GM23248 (cell line): ENCODE measurements at regions not wholly inside any gene's neighbourhood (a gene's known extent, or its start where the extent isn't known, plus 50 kb on each side); places are given as distances from the start of the nearest gene placed in this dataset.

Experiments used
- DNase-seq: peaks from one replicate; pipeline ENCODE4 v3.0.0-alpha.2; 2015
- H2AFZ ChIP-seq: fragments of 200-600 bp; sonication (generic); 2 replicates; pipeline ENCODE4 v1.6.1; 2016; ENCODE audit warnings: antibody characterized with exemption
- H3F3A ChIP-seq: fragments of 200-600 bp; sonication (generic); 2 replicates; pipeline ENCODE4 v1.6.1; 2016; ENCODE audit warnings: mild to moderate bottlenecking, antibody characterized with exemption, mixed run types; ENCODE audit not compliant: insufficient read depth
- H3K27ac ChIP-seq: fragments of 200-600 bp; sonication (generic); 2 replicates; pipeline ENCODE4 v1.5.1; 2016; ENCODE audit warnings: mild to moderate bottlenecking
- H3K27me3 ChIP-seq: fragments of 200-600 bp; sonication (generic); replicated peaks from 2 replicates; pipeline ENCODE4 v1.6.1; 2016; ENCODE audit warnings: mild to moderate bottlenecking; ENCODE audit not compliant: insufficient read depth
- H3K36me3 ChIP-seq: fragments of 200-600 bp; sonication (generic); 2 replicates; pipeline ENCODE4 v1.6.1; 2016; ENCODE audit warnings: low read depth, mild to moderate bottlenecking
- H3K4me1 ChIP-seq: fragments of 200-600 bp; sonication (generic); 2 replicates; pipeline ENCODE4 v1.6.1; 2016; ENCODE audit warnings: mild to moderate bottlenecking; ENCODE audit not compliant: insufficient read depth
- H3K4me2 ChIP-seq: fragments of 200-600 bp; sonication (generic); one replicate; pipeline ENCODE4 v1.6.1; 2016; ENCODE audit warnings: mild to moderate bottlenecking; ENCODE audit not compliant: unreplicated experiment
- H3K4me3 ChIP-seq: fragments of 200-600 bp; sonication (generic); 2 replicates; pipeline ENCODE4 v1.5.1; 2016; ENCODE audit warnings: mild to moderate bottlenecking
- H3K79me2 ChIP-seq: fragments of 200-600 bp; sonication (generic); 2 replicates; pipeline ENCODE4 v1.6.1; 2016; ENCODE audit warnings: mild to moderate bottlenecking; ENCODE audit not compliant: insufficient read depth
- H3K9ac ChIP-seq: fragments of 200-600 bp; sonication (generic); 2 replicates; pipeline ENCODE4 v1.6.1; 2016; ENCODE audit warnings: mild to moderate bottlenecking
- H3K9me2 ChIP-seq: fragments of 200-600 bp; sonication (generic); 2 replicates; pipeline ENCODE4 v1.6.1; 2016; ENCODE audit warnings: mixed run types, mild to moderate bottlenecking, moderate library complexity; ENCODE audit not compliant: insufficient read depth
- H3K9me3 ChIP-seq: fragments of 200-600 bp; sonication (generic); one replicate; pipeline ENCODE4 v1.6.1; 2017; ENCODE audit warnings: low read depth
- H4K20me1 ChIP-seq: fragments of 200-600 bp; sonication (generic); 2 replicates; pipeline ENCODE4 v1.6.0; 2016; ENCODE audit not compliant: insufficient read depth
- EZH2 ChIP-seq: fragments of 200-600 bp; sonication (generic); IDR thresholded peaks from 2 replicates; pipeline ENCODE4 v1.6.1; 2018; ENCODE audit warnings: antibody characterized with exemption, mild to moderate bottlenecking; ENCODE audit not compliant: insufficient read depth, poor library complexity, severe bottlenecking
- EZH2phosphoT487 ChIP-seq: fragments of 200-600 bp; sonication (generic); IDR thresholded peaks from 2 replicates; pipeline ENCODE4 v1.6.1; 2018; ENCODE audit warnings: antibody characterized with exemption, moderate library complexity, mild to moderate bottlenecking, low read depth; ENCODE audit not compliant: insufficient read depth
- WGBS, 2 experiments: methylation state at CpG; one replicate each; pipeline ENCODE4 v1.1.6; 2015 to 2017; ENCODE audit warnings: low lambda C conversion rate in 2 of 2, low coverage in 1 of 2; ENCODE audit errors: missing lambda C conversion rate in 2 of 2; 5-methylcytosine and 5-hydroxymethylcytosine counted together
- in situ Hi-C: fragments of 300-500 bp; cut with MboI; formaldehyde crosslinking; loops from 2 replicates; pipeline ENCODE4 v1.15.0; 2020

- H3K4me3 ChIP-seq = no peak overlapping the region
- no peaks in the 10 kb centered on the region for H3F3A ChIP-seq
- in situ Hi-C loops = no loop called here
- TF ChIP-seq EZH2 (no peak), EZH2phosphoT487 (no peak)
- no peaks in the 10 kb centered on the region for H3K27me3 ChIP-seq
- H3K27ac ChIP-seq = no peak overlapping the region
- H3K9me2 ChIP-seq = no peaks in the 10 kb centered on the region; the same call in 1 of the 2 replicates
- H4K20me1 ChIP-seq = no peaks in the 10 kb centered on the region
- no peaks in the 10 kb centered on the region for H3K36me3 ChIP-seq
- no peak overlapping the region for H3K4me2 ChIP-seq
- no peak overlapping the region for H3K9ac ChIP-seq
- peak; percentile 26 for DNase-seq
- H3K9me3 ChIP-seq = no peaks in the 10 kb centered on the region
- peak overlapping the region; percentile 23; the same call in 1 of the 2 replicates for H2AFZ ChIP-seq
- H3K4me1 ChIP-seq = peaks cover 17% of the 10 kb centered on the region; the same call in 1 of the 2 replicates
- H3K79me2 ChIP-seq = no peaks in the 10 kb centered on the region
These were observed 664.7 kb upstream of the FAM241A start for GRCh38 chr4:111480510-111480909.

DNA sequence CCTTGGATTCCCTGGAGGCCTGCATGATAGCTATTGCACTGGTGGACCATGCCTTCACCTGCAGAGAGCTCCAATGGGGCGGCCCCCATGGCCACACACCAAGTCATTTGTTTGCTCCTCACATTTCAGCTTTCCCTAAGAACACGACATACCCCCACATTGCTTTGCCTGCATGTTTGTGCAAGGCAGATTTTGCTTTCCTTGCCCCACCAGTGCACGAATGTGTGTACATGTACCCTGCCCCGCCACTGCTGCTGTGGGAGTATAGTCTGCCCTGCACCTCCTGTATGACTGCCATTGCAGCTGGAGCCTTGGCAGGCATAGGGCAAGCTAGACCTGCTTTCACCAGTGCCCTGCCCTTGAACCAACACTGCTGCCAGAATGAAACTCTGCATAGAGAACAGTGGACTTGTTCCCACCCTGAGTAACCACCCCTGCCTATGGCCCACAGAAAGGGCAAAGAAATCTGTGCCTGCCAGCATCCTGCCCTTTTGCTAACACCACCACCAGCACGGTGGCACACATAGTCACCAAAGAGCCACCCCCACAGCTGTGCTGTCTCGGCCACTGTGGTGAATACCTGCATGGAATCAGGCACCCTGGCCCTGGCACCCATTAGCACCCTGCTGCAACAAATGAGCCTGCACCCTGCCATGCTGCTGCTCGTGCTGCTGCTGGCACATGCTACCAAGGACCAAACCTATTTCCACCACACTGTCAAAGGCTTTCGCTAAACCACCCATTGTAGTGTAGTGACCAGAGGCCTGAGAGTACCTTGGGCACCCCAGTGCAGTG is 661.7 kb upstream of the FAM241A start:
- TF ChIP-seq EZH2phosphoT487 (no peak), EZH2 (no peak)
- Histone ChIP-seq H3K4me1 (peaks cover 11% of the 10 kb centered on the region; the same call in 1 of the 2 replicates), H3K27me3 (no peaks in the 10 kb centered on the region), H2AFZ (no peak overlapping the region; the same call in 1 of the 2 replicates), H3K9ac (no peak overlapping the region), H3K79me2 (no peaks in the 10 kb centered on the region), H3K9me3 (no peaks in the 10 kb centered on the region), H4K20me1 (no peaks in the 10 kb centered on the region), H3K27ac (no peak overlapping the region), H3K9me2 (no peaks in the 10 kb centered on the region), H3K36me3 (no peaks in the 10 kb centered on the region), H3K4me3 (no peak overlapping the region), H3F3A (no peaks in the 10 kb centered on the region), H3K4me2 (no peak overlapping the region)
- in situ Hi-C loops = no loop called here
- no peak for DNase-seq
- WGBS, 2 experiments = 65 to 77% methylated on average over 8 of the region's 8 CpGs

DNA sequence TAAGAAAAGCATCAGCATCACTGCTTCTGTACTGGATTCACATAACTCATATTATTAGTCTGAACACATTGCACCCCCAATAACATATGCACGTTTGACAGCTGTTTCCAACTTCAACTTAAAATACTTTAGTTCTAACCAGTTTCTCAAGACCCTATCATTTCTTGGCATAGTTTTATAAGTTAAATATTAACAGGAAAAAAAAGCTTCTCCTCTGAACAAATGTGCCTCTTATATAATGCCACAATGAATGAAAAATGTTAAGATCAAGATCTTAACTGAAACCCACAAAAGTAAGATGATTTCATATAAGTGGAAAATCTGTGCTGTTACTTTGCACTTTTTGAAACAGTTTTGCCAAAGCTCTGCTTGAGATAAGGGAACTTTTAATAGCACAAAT is 652.8 kb upstream of the FAM241A start:
- 13 to 19% methylated on average over 1 of the region's 1 CpG for WGBS, 2 experiments
- no peaks in the 10 kb centered on the region for H3K9me2 ChIP-seq
- H3K36me3 ChIP-seq = no peaks in the 10 kb centered on the region
- no peak overlapping the region for H3K27ac ChIP-seq
- peak; percentile 30 for DNase-seq
- in situ Hi-C loops = no loop called here
- no peaks in the 10 kb centered on the region for H3K27me3 ChIP-seq
- no peak overlapping the region for H3K9ac ChIP-seq
- H3F3A ChIP-seq = peaks cover 20% of the 10 kb centered on the region
- H4K20me1 ChIP-seq = no peaks in the 10 kb centered on the region
- H3K79me2 ChIP-seq = no peaks in the 10 kb centered on the region
- no peaks in the 10 kb centered on the region for H3K9me3 ChIP-seq
- H2AFZ ChIP-seq = peak overlapping the region; percentile 61; the same call in 1 of the 2 replicates
- H3K4me1 ChIP-seq = peaks cover 50% of the 10 kb centered on the region
- no peak overlapping the region for H3K4me2 ChIP-seq
- TF ChIP-seq EZH2phosphoT487 (no peak), EZH2 (no peak)
- H3K4me3 ChIP-seq = no peak overlapping the region

DNA sequence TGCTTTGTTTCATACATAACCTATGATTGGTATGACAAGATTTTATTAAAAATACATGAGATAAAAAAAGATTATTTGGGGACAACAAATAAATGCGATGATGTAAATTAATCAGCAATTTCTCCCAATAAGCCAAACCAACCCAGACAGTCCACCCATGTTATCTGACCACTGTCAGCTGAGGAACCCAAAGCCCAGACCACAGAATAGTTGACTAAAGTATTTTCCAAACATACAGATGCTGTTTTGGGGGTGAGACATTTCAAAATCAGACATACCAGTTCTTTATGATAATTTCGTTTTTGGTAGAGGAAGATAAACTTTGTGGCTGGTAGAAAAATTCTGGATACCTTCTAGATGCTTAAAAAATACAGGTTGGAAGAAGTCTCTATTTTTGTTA is 650.8 kb upstream of the FAM241A start:
- no peaks in the 10 kb centered on the region for H3K79me2 ChIP-seq
- no peaks in the 10 kb centered on the region for H3K9me2 ChIP-seq
- peaks cover 20% of the 10 kb centered on the region for H3F3A ChIP-seq
- peak overlapping the region; percentile 45 for H3K27ac ChIP-seq
- DNase-seq = peak; percentile 39
- H2AFZ ChIP-seq = peak overlapping the region; percentile 62; the same call in 1 of the 2 replicates
- 35 to 46% methylated on average over 2 of the region's 2 CpGs for WGBS, 2 experiments
- peak overlapping the region; percentile 32 for H3K4me3 ChIP-seq
- peaks cover 58% of the 10 kb centered on the region for H3K4me1 ChIP-seq
- TF ChIP-seq EZH2phosphoT487 (no peak), EZH2 (no peak)
- peak overlapping the region; percentile 74 for H3K4me2 ChIP-seq
- no peaks in the 10 kb centered on the region for H3K27me3 ChIP-seq
- H4K20me1 ChIP-seq = no peaks in the 10 kb centered on the region
- H3K9ac ChIP-seq = no peak overlapping the region; the same call in 1 of the 2 replicates
- H3K36me3 ChIP-seq = no peaks in the 10 kb centered on the region
- H3K9me3 ChIP-seq = no peaks in the 10 kb centered on the region
- in situ Hi-C loops = no loop called here
